Endodermal cell (in vitro differentiated cells): ENCODE measurements at regions not wholly inside any gene's neighbourhood (a gene's known extent, or its start where the extent isn't known, plus 50 kb on each side); places are given as distances from the start of the nearest gene placed in this dataset.
"Not testable (repeated sequence)": the region's sequence is repeated elsewhere in the genome, so short reads cannot be mapped to it uniquely, and the experiment has no call there.

Experiments
- DNase-seq: peaks from one replicate; pipeline ENCODE4 v3.0.0-alpha.2; 2017
- H3K27ac ChIP-seq: 2 replicates; pipeline ENCODE4 v1.5.1; 2013; ENCODE audit warnings: mild to moderate bottlenecking, low read depth, low read length, moderate library complexity
- H3K27me3 ChIP-seq: 2 replicates; pipeline ENCODE4 v1.6.1; 2013; ENCODE audit warnings: mild to moderate bottlenecking, low read length, moderate library complexity; ENCODE audit not compliant: insufficient read depth, control insufficient read depth, poor library complexity, severe bottlenecking
- H3K36me3 ChIP-seq: 2 replicates; pipeline ENCODE4 v1.7.0; 2013; ENCODE audit warnings: mild to moderate bottlenecking, low read length, moderate library complexity; ENCODE audit not compliant: control insufficient read depth, insufficient read depth
- H3K4me1 ChIP-seq: one replicate; pipeline ENCODE4 v1.7.0; 2013; ENCODE audit warnings: low read length; ENCODE audit not compliant: control insufficient read depth, insufficient read depth
- H3K4me3 ChIP-seq: 2 replicates; pipeline ENCODE4 v1.5.1; 2013; ENCODE audit warnings: mild to moderate bottlenecking, low read length, moderate library complexity
- H3K9ac ChIP-seq: 2 replicates; pipeline ENCODE4 v1.6.1; 2013; ENCODE audit warnings: mild to moderate bottlenecking, low read length, moderate library complexity; ENCODE audit not compliant: poor library complexity, severe bottlenecking; ENCODE audit errors: extremely low read depth
- H3K9me3 ChIP-seq: 2 replicates; pipeline ENCODE4 v1.6.1; 2013; ENCODE audit warnings: mild to moderate bottlenecking, low read length, moderate library complexity; ENCODE audit not compliant: control insufficient read depth
- H3K27ac Mint-ChIP-seq: 2 replicates; pipeline ENCODE4 v1.8.0; 2020; ENCODE audit warnings: mixed read lengths
- H3K27me3 Mint-ChIP-seq: 2 replicates; pipeline ENCODE4 v1.8.0; 2021; ENCODE audit warnings: mild to moderate bottlenecking, mixed read lengths; ENCODE audit not compliant: insufficient read depth
- H3K36me3 Mint-ChIP-seq: 2 replicates; pipeline ENCODE4 v1.8.0; 2020; ENCODE audit warnings: low read depth, mixed read lengths
- H3K4me1 Mint-ChIP-seq: 2 replicates; pipeline ENCODE4 v1.8.0; 2020; ENCODE audit warnings: mixed read lengths
- H3K4me3 Mint-ChIP-seq: 2 replicates; pipeline ENCODE4 v1.8.0; 2020; ENCODE audit warnings: mild to moderate bottlenecking, moderate library complexity, mixed read lengths
- H3K9me3 Mint-ChIP-seq: 2 replicates; pipeline ENCODE4 v1.8.0; 2020; ENCODE audit warnings: mild to moderate bottlenecking, mixed read lengths
- WGBS, 2 experiments: methylation state at CpG; one replicate each; pipeline versions ENCODE4 v1.1.5 to v1.1.7; 2013; ENCODE audit warnings: missing lambda C conversion rate in 2 of 2, mixed read lengths in 1 of 2; ENCODE audit not compliant: insufficient coverage in 1 of 2, insufficient read length in 1 of 2; 5-methylcytosine and 5-hydroxymethylcytosine counted together
- TF ChIP-seq, protein P1 (sequence below): fragments of 200-600 bp; sonication (generic); conservative IDR thresholded peaks from 2 replicates; pipeline ENCODE4 v1.5.0; 2021; ENCODE audit warnings: antibody characterized with exemption, mild to moderate bottlenecking

DNA sequence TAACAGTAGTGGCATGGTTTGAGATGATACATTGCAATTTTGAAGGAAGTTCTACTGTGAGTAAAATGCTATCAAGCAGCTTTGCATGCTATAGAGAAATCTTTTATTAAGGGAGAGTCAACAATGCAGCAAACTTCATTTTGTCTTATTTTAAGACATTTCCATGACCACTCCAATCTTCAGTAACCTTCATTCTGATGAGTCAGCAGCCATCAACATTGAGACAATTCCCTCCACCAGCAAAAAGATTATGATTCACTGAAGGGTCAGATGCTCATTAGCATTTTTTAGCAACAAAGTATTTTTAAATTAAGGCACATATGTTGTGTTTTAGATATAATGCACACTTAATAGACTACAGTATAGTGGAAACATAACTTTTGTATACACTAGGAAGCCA is 235.7 kb downstream of the DSC3 start:
- Histone ChIP-seq H3K4me1 (no peaks in the 10 kb centered on the region), H3K4me3 (no peak overlapping the region), H3K27ac (no peak overlapping the region), H3K9me3 (no peaks in the 10 kb centered on the region), H3K9ac (no peak overlapping the region), H3K27me3 (no peaks in the 10 kb centered on the region), H3K36me3 (no peaks in the 10 kb centered on the region)
- Mint-ChIP-seq H3K27me3 (no peaks in the 10 kb centered on the region), H3K36me3 (no peaks in the 10 kb centered on the region), H3K27ac (no peak overlapping the region), H3K4me1 (peaks cover 6% of the 10 kb centered on the region), H3K4me3 (no peak overlapping the region), H3K9me3 (peaks cover 2% of the 10 kb centered on the region)
- no peak for DNase-seq
- TF ChIP-seq, protein P1, sequence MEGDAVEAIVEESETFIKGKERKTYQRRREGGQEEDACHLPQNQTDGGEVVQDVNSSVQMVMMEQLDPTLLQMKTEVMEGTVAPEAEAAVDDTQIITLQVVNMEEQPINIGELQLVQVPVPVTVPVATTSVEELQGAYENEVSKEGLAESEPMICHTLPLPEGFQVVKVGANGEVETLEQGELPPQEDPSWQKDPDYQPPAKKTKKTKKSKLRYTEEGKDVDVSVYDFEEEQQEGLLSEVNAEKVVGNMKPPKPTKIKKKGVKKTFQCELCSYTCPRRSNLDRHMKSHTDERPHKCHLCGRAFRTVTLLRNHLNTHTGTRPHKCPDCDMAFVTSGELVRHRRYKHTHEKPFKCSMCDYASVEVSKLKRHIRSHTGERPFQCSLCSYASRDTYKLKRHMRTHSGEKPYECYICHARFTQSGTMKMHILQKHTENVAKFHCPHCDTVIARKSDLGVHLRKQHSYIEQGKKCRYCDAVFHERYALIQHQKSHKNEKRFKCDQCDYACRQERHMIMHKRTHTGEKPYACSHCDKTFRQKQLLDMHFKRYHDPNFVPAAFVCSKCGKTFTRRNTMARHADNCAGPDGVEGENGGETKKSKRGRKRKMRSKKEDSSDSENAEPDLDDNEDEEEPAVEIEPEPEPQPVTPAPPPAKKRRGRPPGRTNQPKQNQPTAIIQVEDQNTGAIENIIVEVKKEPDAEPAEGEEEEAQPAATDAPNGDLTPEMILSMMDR, result no peak

DNA sequence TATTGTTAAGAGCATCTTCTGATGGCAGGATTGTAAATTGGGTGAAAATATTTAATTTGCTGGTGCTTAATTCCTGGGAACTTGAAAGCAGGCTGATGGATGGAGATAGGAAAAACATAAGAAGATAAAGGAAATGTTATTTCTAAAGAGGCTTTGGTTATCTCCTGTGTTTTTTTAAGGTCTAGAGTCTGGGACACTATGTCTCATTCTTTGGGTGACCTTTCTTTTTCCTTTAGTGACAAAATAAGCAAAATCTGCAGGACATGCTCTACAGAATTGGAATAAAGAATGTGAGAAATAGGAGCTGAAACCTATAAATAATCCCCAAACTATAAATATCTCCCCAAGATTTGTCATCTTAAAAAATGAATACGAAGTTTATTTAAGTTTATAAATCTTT is 241.7 kb downstream of the DSC3 start:
- H3K36me3 Mint-ChIP-seq, result peaks cover 3% of the 10 kb centered on the region

DNA sequence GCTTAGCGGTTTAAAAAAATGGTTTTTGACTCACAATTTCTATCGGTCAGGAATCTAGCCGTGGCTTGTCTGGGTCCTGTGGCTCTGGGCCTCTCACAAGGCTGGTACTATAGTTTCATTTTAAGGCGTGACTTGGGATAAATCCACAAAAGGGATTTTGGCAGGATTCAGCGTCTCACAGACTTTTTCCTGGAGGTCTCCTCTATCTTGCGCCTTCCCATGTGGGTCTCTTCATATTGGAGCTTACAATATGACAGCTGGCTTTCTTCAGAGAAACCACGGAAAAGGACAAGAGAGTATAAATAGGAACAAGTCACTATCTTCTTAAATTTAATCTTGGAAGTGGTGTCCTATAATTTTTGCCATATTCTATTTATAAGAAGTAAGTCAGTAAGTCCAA is 250.5 kb downstream of the DSC3 start:
- no peak overlapping the region for H3K27ac ChIP-seq
- no peak overlapping the region for H3K27ac Mint-ChIP-seq
- no peak overlapping the region for H3K4me3 Mint-ChIP-seq
- no peak overlapping the region for H3K9ac ChIP-seq
- no peaks in the 10 kb centered on the region for H3K27me3 Mint-ChIP-seq
- WGBS, 2 experiments, result 91 to 98% methylated on average over 4 to 6 of the region's 7 CpGs
- no peaks in the 10 kb centered on the region for H3K4me1 Mint-ChIP-seq
- H3K36me3 Mint-ChIP-seq, result peaks cover 2% of the 10 kb centered on the region
- peaks cover 4% of the 10 kb centered on the region for H3K9me3 ChIP-seq
- H3K9me3 Mint-ChIP-seq, result peaks cover 14% of the 10 kb centered on the region
- H3K4me3 ChIP-seq, result no peak overlapping the region
- TF ChIP-seq, protein P1, result no peak
- no peaks in the 10 kb centered on the region for H3K27me3 ChIP-seq
- DNase-seq, result no peak
- no peaks in the 10 kb centered on the region for H3K4me1 ChIP-seq
- H3K36me3 ChIP-seq, result no peaks in the 10 kb centered on the region

More for the DNA sequence above, 241.7 kb downstream of the DSC3 start:
- Histone ChIP-seq H3K9ac (no peak overlapping the region), H3K27ac (no peak overlapping the region), H3K36me3 (no peaks in the 10 kb centered on the region), H3K9me3 (no peaks in the 10 kb centered on the region), H3K27me3 (no peaks in the 10 kb centered on the region), H3K4me3 (no peak overlapping the region), H3K4me1 (peaks cover 3% of the 10 kb centered on the region)
- TF ChIP-seq, protein P1, result no peak
- no peak for DNase-seq
- Mint-ChIP-seq H3K27me3 (no peaks in the 10 kb centered on the region), H3K4me1 (peaks cover 9% of the 10 kb centered on the region), H3K9me3 (no peaks in the 10 kb centered on the region), H3K27ac (no peak overlapping the region), H3K4me3 (no peak overlapping the region)
- WGBS, 2 experiments, result 100% methylated on average over 1 of the region's 1 CpG; no CpG with 5 or more reads in 1 of the 2 experiments

DNA sequence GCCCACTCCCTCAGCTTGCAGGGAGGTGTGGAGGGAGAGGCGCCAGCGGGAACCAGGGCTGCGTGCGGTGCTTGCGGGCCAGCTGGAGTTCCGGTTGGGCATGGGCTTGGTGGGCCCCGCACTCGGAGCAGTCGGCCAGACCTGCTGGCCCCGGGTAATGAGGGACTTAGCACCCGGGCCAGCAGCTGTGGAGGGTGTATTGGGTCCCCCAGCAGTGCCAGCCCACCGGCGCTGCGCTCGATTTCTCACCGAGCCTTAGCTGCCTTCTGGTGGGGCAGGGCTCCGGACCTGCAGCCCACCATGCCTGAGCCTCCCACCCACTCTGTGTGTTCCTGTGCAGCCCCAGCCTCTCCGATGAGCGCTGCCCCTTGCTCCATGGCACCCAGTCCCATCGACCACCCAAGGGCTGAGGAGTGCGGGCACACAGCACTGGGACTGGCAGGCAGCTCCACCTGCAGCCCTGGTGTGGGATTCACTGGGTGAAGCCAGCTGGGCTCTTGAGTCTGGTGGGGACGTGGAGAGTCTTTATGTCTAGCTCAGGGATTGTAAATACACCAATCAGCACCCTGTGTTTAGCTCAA is 254.0 kb downstream of the DSC3 start:
- not testable (repeated sequence) for H3K36me3 ChIP-seq, H3K27me3 ChIP-seq, H3K4me1 Mint-ChIP-seq, DNase-seq, H3K27ac Mint-ChIP-seq, H3K27ac ChIP-seq, H3K4me3 Mint-ChIP-seq, H3K9ac ChIP-seq, H3K27me3 Mint-ChIP-seq, H3K4me1 ChIP-seq, H3K36me3 Mint-ChIP-seq, H3K4me3 ChIP-seq
- H3K9me3 ChIP-seq, result peaks cover 19% of the 10 kb centered on the region
- H3K9me3 Mint-ChIP-seq, result peaks cover 33% of the 10 kb centered on the region
- 95 to 98% methylated on average over 10 to 22 of the region's 22 CpGs for WGBS, 2 experiments
